ENCODE measurements at regions not wholly inside any gene's neighbourhood (a gene's known extent, or its start where the extent isn't known, plus 50 kb on each side); places are given as distances from the start of the nearest gene placed in this dataset.

DNA sequence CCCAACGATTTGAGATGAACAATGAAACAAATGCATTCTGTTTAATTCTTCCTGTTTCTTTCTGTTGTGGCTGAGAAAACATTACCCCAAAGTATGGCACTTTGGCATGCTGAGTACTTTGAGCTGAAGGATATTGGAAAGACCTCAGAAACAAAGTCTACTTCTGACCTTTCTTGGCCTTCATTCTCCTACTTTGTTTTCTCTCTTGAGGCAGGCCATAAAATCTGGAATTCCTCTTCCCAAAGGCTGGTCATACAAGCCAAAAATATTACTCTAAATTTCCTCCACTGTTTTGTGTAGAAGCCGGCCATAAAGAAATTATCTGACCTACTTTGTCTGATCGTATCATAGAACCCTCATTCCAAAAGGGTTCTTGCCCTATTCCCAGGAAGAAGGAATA lies 1048.2 kb downstream of the TECRL start:
- H3K4me2 ChIP-seq: no peak overlapping the region
- H3K27me3 ChIP-seq: no peaks in the 10 kb centered on the region
- no peak for DNase-seq (ENCODE audit: low spot score)
- H4K20me1 ChIP-seq (ENCODE audit: insufficient read depth, poor library complexity, severe bottlenecking): no peaks in the 10 kb centered on the region
- H3K27ac ChIP-seq: no peak overlapping the region
- H3K9me2 ChIP-seq (replicated peaks; ENCODE audit: insufficient read depth): no peaks in the 10 kb centered on the region
- no peak for TF ChIP-seq EZH2phosphoT487 (IDR thresholded peaks at IDR 0.05; ENCODE audit: low read depth, severe bottlenecking, unreplicated experiment)
- TF ChIP-seq EZH2 (IDR thresholded peaks at IDR 0.05; ENCODE audit: borderline replicate concordance): no peak
- TF ChIP-seq, protein P1, sequence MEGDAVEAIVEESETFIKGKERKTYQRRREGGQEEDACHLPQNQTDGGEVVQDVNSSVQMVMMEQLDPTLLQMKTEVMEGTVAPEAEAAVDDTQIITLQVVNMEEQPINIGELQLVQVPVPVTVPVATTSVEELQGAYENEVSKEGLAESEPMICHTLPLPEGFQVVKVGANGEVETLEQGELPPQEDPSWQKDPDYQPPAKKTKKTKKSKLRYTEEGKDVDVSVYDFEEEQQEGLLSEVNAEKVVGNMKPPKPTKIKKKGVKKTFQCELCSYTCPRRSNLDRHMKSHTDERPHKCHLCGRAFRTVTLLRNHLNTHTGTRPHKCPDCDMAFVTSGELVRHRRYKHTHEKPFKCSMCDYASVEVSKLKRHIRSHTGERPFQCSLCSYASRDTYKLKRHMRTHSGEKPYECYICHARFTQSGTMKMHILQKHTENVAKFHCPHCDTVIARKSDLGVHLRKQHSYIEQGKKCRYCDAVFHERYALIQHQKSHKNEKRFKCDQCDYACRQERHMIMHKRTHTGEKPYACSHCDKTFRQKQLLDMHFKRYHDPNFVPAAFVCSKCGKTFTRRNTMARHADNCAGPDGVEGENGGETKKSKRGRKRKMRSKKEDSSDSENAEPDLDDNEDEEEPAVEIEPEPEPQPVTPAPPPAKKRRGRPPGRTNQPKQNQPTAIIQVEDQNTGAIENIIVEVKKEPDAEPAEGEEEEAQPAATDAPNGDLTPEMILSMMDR (IDR thresholded peaks at IDR 0.05; ENCODE audit: poor library complexity): no peak
- H3K4me3 ChIP-seq: no peak overlapping the region
- no peaks in the 10 kb centered on the region for H3K79me2 ChIP-seq
- no peaks in the 10 kb centered on the region for H3K4me1 ChIP-seq (ENCODE audit: insufficient read depth)
- no peak overlapping the region for H2AFZ ChIP-seq
- no peaks in the 10 kb centered on the region for H3K36me3 ChIP-seq (replicated peaks; ENCODE audit: insufficient read depth, low read depth)
- 69% methylated on average over 3 of the region's 3 CpGs for WGBS (ENCODE audit: low lambda C conversion rate, missing lambda C conversion rate)
- no peaks in the 10 kb centered on the region for H3K9me3 ChIP-seq (ENCODE audit: low read depth)

DNA sequence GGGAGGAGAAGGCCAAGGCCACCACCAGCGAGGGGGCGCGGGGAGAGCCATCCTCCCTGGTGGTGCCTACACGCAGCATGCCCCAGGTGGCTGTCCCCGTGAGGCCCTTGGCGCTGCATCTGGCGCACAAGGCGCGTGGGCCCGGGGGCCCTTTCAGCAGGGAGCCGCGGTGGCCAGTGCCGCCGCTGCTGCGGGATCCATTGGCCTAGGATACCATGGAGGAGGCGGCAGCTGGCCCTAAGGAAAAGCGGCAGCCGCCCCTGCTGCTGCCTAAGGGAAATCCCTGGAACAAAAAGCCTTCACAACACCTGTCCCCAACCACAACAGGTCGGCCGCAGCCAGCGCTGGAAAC lies 1059.6 kb downstream of the TECRL start:
- no peaks in the 10 kb centered on the region for H3K4me1 ChIP-seq (ENCODE audit: insufficient read depth)
- WGBS (ENCODE audit: low lambda C conversion rate, missing lambda C conversion rate): 94% methylated on average over 16 of the region's 21 CpGs
- H3K9me3 ChIP-seq (ENCODE audit: low read depth): peaks cover 5% of the 10 kb centered on the region
- DNase-seq (ENCODE audit: low spot score): no peak
- H3K36me3 ChIP-seq (replicated peaks; ENCODE audit: insufficient read depth, low read depth): no peaks in the 10 kb centered on the region
- TF ChIP-seq EZH2 (IDR thresholded peaks at IDR 0.05; ENCODE audit: borderline replicate concordance): no peak
- TF ChIP-seq, protein P1 (IDR thresholded peaks at IDR 0.05; ENCODE audit: poor library complexity): no peak
- no peak for TF ChIP-seq EZH2phosphoT487 (IDR thresholded peaks at IDR 0.05; ENCODE audit: low read depth, severe bottlenecking, unreplicated experiment)
- no peak overlapping the region for H3K4me2 ChIP-seq
- no peak overlapping the region for H2AFZ ChIP-seq
- H3K27me3 ChIP-seq: no peaks in the 10 kb centered on the region
- H4K20me1 ChIP-seq (ENCODE audit: insufficient read depth, poor library complexity, severe bottlenecking): no peaks in the 10 kb centered on the region
- H3K79me2 ChIP-seq: no peaks in the 10 kb centered on the region
- H3K9me2 ChIP-seq (replicated peaks; ENCODE audit: insufficient read depth): no peaks in the 10 kb centered on the region
- H3K4me3 ChIP-seq: no peak overlapping the region
- H3K27ac ChIP-seq: no peak overlapping the region

DNA sequence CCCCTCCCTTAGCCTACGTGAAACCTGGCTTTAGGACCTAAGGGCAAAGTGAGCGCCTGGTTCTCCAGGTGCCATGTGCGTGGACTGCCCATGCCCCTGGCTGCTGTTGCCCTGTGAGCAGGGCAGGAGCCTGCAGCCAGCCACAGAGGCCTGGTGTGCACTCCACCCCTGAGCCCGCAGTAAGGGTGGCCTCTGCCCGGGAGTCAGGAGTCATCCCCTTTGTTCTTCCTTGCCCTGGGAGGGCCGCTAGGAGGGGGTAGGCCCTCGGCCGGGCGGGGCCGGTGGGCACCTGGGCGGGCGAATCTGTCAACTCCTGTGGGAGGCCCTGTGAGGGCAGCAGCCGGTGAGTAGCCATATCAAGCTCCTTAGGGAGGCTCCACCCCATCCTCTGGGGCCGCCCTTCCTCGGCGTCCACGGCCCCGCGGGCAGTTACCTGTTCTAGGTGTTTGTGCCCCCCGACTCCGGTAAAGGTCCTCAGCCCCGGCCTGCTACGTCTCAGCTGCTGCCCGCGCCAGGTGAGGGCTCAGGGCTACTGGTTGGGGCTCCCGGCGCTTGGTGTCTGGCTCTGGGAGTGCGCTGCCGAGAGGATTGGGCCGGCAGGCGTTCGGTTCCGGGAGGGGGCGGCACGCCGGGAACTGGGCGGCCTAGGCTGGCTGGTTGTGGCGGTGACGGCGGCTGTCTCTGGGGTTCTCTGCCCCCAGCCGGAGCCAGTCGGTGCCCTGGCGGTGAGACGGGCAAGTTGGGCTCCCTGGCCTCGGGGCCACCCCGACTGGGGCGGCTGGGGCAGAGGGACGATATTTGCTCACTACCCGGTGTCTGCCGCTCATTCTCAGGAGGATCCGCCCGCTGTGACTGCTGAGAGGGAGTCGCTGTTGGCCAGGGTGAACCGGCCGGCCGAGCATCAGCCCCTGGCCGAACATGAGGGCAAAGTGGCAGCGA lies 1060.2 kb downstream of the TECRL start:
- Histone ChIP-seq H3K4me2 (no peak overlapping the region), H3K79me2 (no peaks in the 10 kb centered on the region), H4K20me1 (ENCODE audit: insufficient read depth, poor library complexity, severe bottlenecking) (no peaks in the 10 kb centered on the region), H3K4me3 (no peak overlapping the region), H3K4me1 (ENCODE audit: insufficient read depth) (no peaks in the 10 kb centered on the region), H3K27me3 (no peaks in the 10 kb centered on the region), H2AFZ (no peak overlapping the region), H3K36me3 (replicated peaks; ENCODE audit: insufficient read depth, low read depth) (no peaks in the 10 kb centered on the region), H3K9me3 (ENCODE audit: low read depth) (peaks cover 1% of the 10 kb centered on the region), H3K27ac (no peak overlapping the region), H3K9me2 (replicated peaks; ENCODE audit: insufficient read depth) (no peaks in the 10 kb centered on the region)
- TF ChIP-seq EZH2phosphoT487 (IDR thresholded peaks at IDR 0.05; ENCODE audit: low read depth, severe bottlenecking, unreplicated experiment) (no peak), EZH2 (IDR thresholded peaks at IDR 0.05; ENCODE audit: borderline replicate concordance) (no peak)
- TF ChIP-seq, protein P1 (IDR thresholded peaks at IDR 0.05; ENCODE audit: poor library complexity): no peak
- 94% methylated on average over 48 of the region's 58 CpGs for WGBS (ENCODE audit: low lambda C conversion rate, missing lambda C conversion rate)
- no peak for DNase-seq (ENCODE audit: low spot score)
